ENCODE measurements at regions not wholly inside any gene's neighbourhood (a gene's known extent, or its start where the extent isn't known, plus 50 kb on each side); places are given as distances from the start of the nearest gene placed in this dataset.
"Not testable (repeated sequence)": the region's sequence is repeated elsewhere in the genome, so short reads cannot be mapped to it uniquely, and the experiment has no call there.

GRCh38 chr2:87567912-87568311 is 180.0 kb upstream of the PLGLB2 start:
- H3K79me2 ChIP-seq (ENCODE audit: insufficient read depth, low read length); H3K36me3 ChIP-seq (ENCODE audit: control insufficient read depth in 1 of 2, insufficient read depth in 2 of 2, low read length in 2 of 2); H4K20me1 ChIP-seq (ENCODE audit: insufficient read depth); H3K9me2 ChIP-seq (ENCODE audit: insufficient read depth); H3K4me3 ChIP-seq (replicated peaks in 1 of 2; ENCODE audit: low read depth in 1 of 2, low read length in 2 of 2); H3K9ac ChIP-seq (ENCODE audit: low read length); H3K27ac ChIP-seq (ENCODE audit: low read depth, low read length); H3K4me1 ChIP-seq (ENCODE audit: control insufficient read depth in 1 of 2, insufficient read depth in 2 of 2, low read length in 2 of 2); DNase-seq (ENCODE audit: low read depth, low spot score); H3K9me3 ChIP-seq (ENCODE audit: control insufficient read depth in 1 of 2, insufficient read depth in 1 of 2, low read depth in 1 of 2, low read length in 2 of 2); H3K4me2 ChIP-seq (ENCODE audit: low read length); H2AFZ ChIP-seq (ENCODE audit: low read depth, low read length, poor library complexity, severe bottlenecking); BruUV-seq (replicated peaks); intact Hi-C loops (cut with micrococcal nuclease); H3K27me3 ChIP-seq (ENCODE audit: insufficient read depth, low read length); ATAC-seq; RAD21 ChIA-PET (ENCODE audit: low non-redundant PET in 1 of 2, low total read pairs in 2 of 2, uncharacterized antibody in 2 of 2, unreplicated experiment in 2 of 2); CTCF ChIA-PET; POLR2A ChIA-PET: not testable (repeated sequence)

GRCh38 chr2:87568554-87569278 is 179.2 kb upstream of the PLGLB2 start:
- H4K20me1 ChIP-seq (ENCODE audit: insufficient read depth); BruUV-seq (replicated peaks); H3K9me2 ChIP-seq (ENCODE audit: insufficient read depth); H3K9me3 ChIP-seq (ENCODE audit: control insufficient read depth in 1 of 2, insufficient read depth in 1 of 2, low read depth in 1 of 2, low read length in 2 of 2); H3K9ac ChIP-seq (ENCODE audit: low read length); H3K4me1 ChIP-seq (ENCODE audit: control insufficient read depth in 1 of 2, insufficient read depth in 2 of 2, low read length in 2 of 2); DNase-seq (ENCODE audit: low read depth, low spot score); CTCF ChIA-PET; H3K36me3 ChIP-seq (ENCODE audit: control insufficient read depth in 1 of 2, insufficient read depth in 2 of 2, low read length in 2 of 2); intact Hi-C loops (cut with micrococcal nuclease); H3K27me3 ChIP-seq (ENCODE audit: insufficient read depth, low read length); H3K4me2 ChIP-seq (ENCODE audit: low read length); RAD21 ChIA-PET (ENCODE audit: low non-redundant PET in 1 of 2, low total read pairs in 2 of 2, uncharacterized antibody in 2 of 2, unreplicated experiment in 2 of 2); H3K4me3 ChIP-seq (replicated peaks in 1 of 2; ENCODE audit: low read depth in 1 of 2, low read length in 2 of 2); H2AFZ ChIP-seq (ENCODE audit: low read depth, low read length, poor library complexity, severe bottlenecking); H3K79me2 ChIP-seq (ENCODE audit: insufficient read depth, low read length); POLR2A ChIA-PET; ATAC-seq; H3K27ac ChIP-seq (ENCODE audit: low read depth, low read length): not testable (repeated sequence)

DNA sequence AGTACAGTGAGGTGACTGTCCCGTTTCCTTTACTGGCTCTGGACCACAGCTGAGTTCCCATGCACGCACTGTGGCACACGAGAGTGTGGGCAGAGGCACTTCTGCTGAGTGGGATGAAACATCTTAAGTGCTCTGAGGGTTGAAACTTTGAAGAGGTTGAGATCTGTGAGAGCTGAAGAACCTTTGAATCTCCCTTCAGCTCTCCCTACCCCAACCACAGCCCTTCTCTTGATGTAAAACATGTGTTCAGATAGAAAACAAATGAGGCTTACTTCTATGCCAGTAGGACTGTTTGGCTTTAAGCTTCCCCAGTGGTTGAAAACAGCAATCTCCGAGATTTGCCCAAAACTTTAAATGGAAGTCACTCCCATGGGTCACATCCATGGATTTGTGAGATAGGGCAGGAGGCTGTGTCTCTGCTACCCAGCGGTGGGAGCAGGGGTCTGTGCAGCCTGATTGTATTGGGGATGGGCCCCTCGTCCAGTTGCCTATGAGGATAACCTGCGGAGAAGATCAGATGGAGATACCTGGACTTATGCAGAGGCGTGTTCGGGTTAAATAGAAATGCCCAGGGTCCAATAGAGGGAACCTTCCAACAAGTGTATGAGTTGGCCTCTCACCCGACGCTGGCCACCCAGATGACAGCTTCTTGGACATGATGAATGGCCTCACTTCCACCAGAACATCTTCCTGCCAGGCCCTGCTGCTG is 178.0 kb upstream of the PLGLB2 start:
- H2AFZ ChIP-seq (ENCODE audit: low read depth, low read length, poor library complexity, severe bottlenecking); H3K4me3 ChIP-seq (replicated peaks in 1 of 2; ENCODE audit: low read depth in 1 of 2, low read length in 2 of 2); H3K27ac ChIP-seq (ENCODE audit: low read depth, low read length); intact Hi-C loops (cut with micrococcal nuclease); H4K20me1 ChIP-seq (ENCODE audit: insufficient read depth); H3K9me2 ChIP-seq (ENCODE audit: insufficient read depth); ATAC-seq; POLR2A ChIA-PET; H3K9ac ChIP-seq (ENCODE audit: low read length); H3K4me1 ChIP-seq (ENCODE audit: control insufficient read depth in 1 of 2, insufficient read depth in 2 of 2, low read length in 2 of 2); H3K79me2 ChIP-seq (ENCODE audit: insufficient read depth, low read length); BruUV-seq (replicated peaks); H3K36me3 ChIP-seq (ENCODE audit: control insufficient read depth in 1 of 2, insufficient read depth in 2 of 2, low read length in 2 of 2); H3K4me2 ChIP-seq (ENCODE audit: low read length); CTCF ChIA-PET; DNase-seq (ENCODE audit: low read depth, low spot score); H3K27me3 ChIP-seq (ENCODE audit: insufficient read depth, low read length); H3K9me3 ChIP-seq (ENCODE audit: control insufficient read depth in 1 of 2, insufficient read depth in 1 of 2, low read depth in 1 of 2, low read length in 2 of 2); RAD21 ChIA-PET (ENCODE audit: low non-redundant PET in 1 of 2, low total read pairs in 2 of 2, uncharacterized antibody in 2 of 2, unreplicated experiment in 2 of 2): not testable (repeated sequence)

- H3K9me2 ChIP-seq (ENCODE audit: insufficient read depth); ATAC-seq; intact Hi-C loops (cut with micrococcal nuclease); CTCF ChIA-PET; H3K9ac ChIP-seq (ENCODE audit: low read length); BruUV-seq (replicated peaks); DNase-seq (ENCODE audit: low read depth, low spot score); RAD21 ChIA-PET (ENCODE audit: low non-redundant PET in 1 of 2, low total read pairs in 2 of 2, uncharacterized antibody in 2 of 2, unreplicated experiment in 2 of 2); H3K27ac ChIP-seq (ENCODE audit: low read depth, low read length); H3K9me3 ChIP-seq (ENCODE audit: control insufficient read depth in 1 of 2, insufficient read depth in 1 of 2, low read depth in 1 of 2, low read length in 2 of 2); H3K79me2 ChIP-seq (ENCODE audit: insufficient read depth, low read length); H3K36me3 ChIP-seq (ENCODE audit: control insufficient read depth in 1 of 2, insufficient read depth in 2 of 2, low read length in 2 of 2); H3K4me1 ChIP-seq (ENCODE audit: control insufficient read depth in 1 of 2, insufficient read depth in 2 of 2, low read length in 2 of 2); POLR2A ChIA-PET; H3K4me2 ChIP-seq (ENCODE audit: low read length); H3K4me3 ChIP-seq (replicated peaks in 1 of 2; ENCODE audit: low read depth in 1 of 2, low read length in 2 of 2); H2AFZ ChIP-seq (ENCODE audit: low read depth, low read length, poor library complexity, severe bottlenecking); H4K20me1 ChIP-seq (ENCODE audit: insufficient read depth); H3K27me3 ChIP-seq (ENCODE audit: insufficient read depth, low read length): not testable (repeated sequence)
These were observed 175.9 kb upstream of the PLGLB2 start for GRCh38 chr2:87571889-87572465.
